Activated B cell treated with CpG ODN at 0.5 μM for 24 hours (primary cell): ENCODE measurements at regions not wholly inside any gene's neighbourhood (a gene's known extent, or its start where the extent isn't known, plus 50 kb on each side); places are given as distances from the start of the nearest gene placed in this dataset.

Experiments
- ATAC-seq: fragments of 200-7000 bp; cut with Tn5 transposase; one replicate; pipeline ENCODE4 v1.10.0; 2021; ENCODE audit warnings: low read depth, mild to moderate bottlenecking, moderate library complexity
- CTCF ChIA-PET: fragments of 350-600 bp; sonication (Branson Sonifier 250); formaldehyde crosslinking; loops from one replicate; lab custom pipeline; 2021; ENCODE audit warnings: antibody characterized with exemption; lab: Charles Lee
- POLR2A ChIA-PET: fragments of 350-600 bp; sonication (Branson Sonifier 250); formaldehyde crosslinking; loops from one replicate; lab custom pipeline; 2021; ENCODE audit warnings: antibody characterized with exemption; lab: Charles Lee
- DNase-seq: peaks from one replicate; pipeline ENCODE4 v3.0.0; 2022
- H3K27ac Mint-ChIP-seq: one replicate; pipeline ENCODE4 v1.8.0; 2020; ENCODE audit warnings: mixed read lengths
- H3K27me3 Mint-ChIP-seq: one replicate; pipeline ENCODE4 v1.8.0; 2021; ENCODE audit warnings: mixed read lengths
- H3K36me3 Mint-ChIP-seq: one replicate; pipeline ENCODE4 v1.8.0; 2021; ENCODE audit warnings: low read depth, mixed read lengths
- H3K4me1 Mint-ChIP-seq: one replicate; pipeline ENCODE4 v1.8.0; 2021; ENCODE audit warnings: mixed read lengths
- H3K4me3 Mint-ChIP-seq: one replicate; pipeline ENCODE4 v1.8.0; 2020; ENCODE audit warnings: mild to moderate bottlenecking, mixed read lengths
- H3K9me3 Mint-ChIP-seq: one replicate; pipeline ENCODE4 v1.8.0; 2020; ENCODE audit warnings: mixed read lengths
- CTCF ChIP-seq: fragments of 200-600 bp; IDR thresholded peaks from one replicate; pipeline ENCODE4 v1.8.0; 2022; ENCODE audit warnings: antibody characterized with exemption, mild to moderate bottlenecking
- intact Hi-C: fragments of 100-400 bp; cut with micrococcal nuclease; formaldehyde crosslinking; loops from one replicate; pipeline ENCODE4 v1.15.1; 2024

GRCh38 chr9:7363777-7364477 is 435.7 kb downstream of the DMAC1 start:
- H3K27ac Mint-ChIP-seq = no peak overlapping the region
- no peaks in the 10 kb centered on the region for H3K27me3 Mint-ChIP-seq
- DNase-seq (no peak), ATAC-seq (no peak)
- H3K4me1 Mint-ChIP-seq = no peaks in the 10 kb centered on the region
- H3K4me3 Mint-ChIP-seq = no peak overlapping the region
- CTCF ChIA-PET = no interaction called here
- no peaks in the 10 kb centered on the region for H3K9me3 Mint-ChIP-seq
- intact Hi-C loops = no loop called here
- H3K36me3 Mint-ChIP-seq = no peaks in the 10 kb centered on the region
- no peak for TF ChIP-seq CTCF
- POLR2A ChIA-PET = no interaction called here

- Mint-ChIP-seq H3K27ac (no peak overlapping the region), H3K4me1 (no peaks in the 10 kb centered on the region), H3K27me3 (no peaks in the 10 kb centered on the region), H3K36me3 (no peaks in the 10 kb centered on the region), H3K9me3 (no peaks in the 10 kb centered on the region), H3K4me3 (no peak overlapping the region)
- ChIA-PET POLR2A (no interaction called here), CTCF (no interaction called here)
- no peak for TF ChIP-seq CTCF
- ATAC-seq (no peak), DNase-seq (no peak)
- intact Hi-C loops = no loop called here
These were observed 439.1 kb downstream of the DMAC1 start for GRCh38 chr9:7360513-7360912.

- no peak for TF ChIP-seq CTCF
- H3K27ac Mint-ChIP-seq = no peak overlapping the region
- H3K36me3 Mint-ChIP-seq = no peaks in the 10 kb centered on the region
- intact Hi-C loops = no loop called here
- ATAC-seq (no peak), DNase-seq (no peak)
- CTCF ChIA-PET = interaction anchor here (0.6 kb wide), 1 partner anchor 73 kb away, joined by 3 read pairs; no protein-coding TSS in a partner anchor
- H3K9me3 Mint-ChIP-seq = no peaks in the 10 kb centered on the region
- no peak overlapping the region for H3K4me3 Mint-ChIP-seq
- POLR2A ChIA-PET = no interaction called here
- peaks cover 4% of the 10 kb centered on the region for H3K27me3 Mint-ChIP-seq
- no peaks in the 10 kb centered on the region for H3K4me1 Mint-ChIP-seq
These were observed 440.7 kb downstream of the DMAC1 start for GRCh38 chr9:7358876-7359275.

- Mint-ChIP-seq H3K9me3 (peaks cover 2% of the 10 kb centered on the region), H3K4me1 (no peaks in the 10 kb centered on the region), H3K27me3 (peaks cover 10% of the 10 kb centered on the region), H3K36me3 (no peaks in the 10 kb centered on the region), H3K4me3 (no peak overlapping the region), H3K27ac (no peak overlapping the region)
- no peak for TF ChIP-seq CTCF
- intact Hi-C loops = no loop called here
- ChIA-PET POLR2A (no interaction called here), CTCF (no interaction called here)
- no peak for DNase-seq
- ATAC-seq = no peak
These were observed 444.9 kb downstream of the DMAC1 start for GRCh38 chr9:7354704-7355103.

- no peak for TF ChIP-seq CTCF
- Mint-ChIP-seq H3K9me3 (peaks cover 11% of the 10 kb centered on the region), H3K4me1 (no peaks in the 10 kb centered on the region), H3K4me3 (no peak overlapping the region), H3K27me3 (peaks cover 5% of the 10 kb centered on the region), H3K36me3 (no peaks in the 10 kb centered on the region), H3K27ac (no peak overlapping the region)
- CTCF ChIA-PET = no interaction called here
- DNase-seq (no peak), ATAC-seq (no peak)
- intact Hi-C loops = no loop called here
- POLR2A ChIA-PET = no interaction called here
These were observed 450.9 kb downstream of the DMAC1 start for GRCh38 chr9:7348692-7349091.
